OCI-M2 (cell line): ENCODE measurements at regions not wholly inside any gene's neighbourhood (a gene's known extent, or its start where the extent isn't known, plus 50 kb on each side); places are given as distances from the start of the nearest gene placed in this dataset.

Experiments used
- DNase-seq: peaks from one replicate; lab custom pipeline; 2025; ENCODE audit not compliant: unreplicated experiment; lab: John Stamatoyannopoulos, UW

GRCh38 chr7:1372671-1373379 lies 86.4 kb downstream of the MICALL2 start:
- DNase-seq, result no peak

GRCh38 chr7:1377111-1377909 lies 82.0 kb downstream of the MICALL2 start:
- no peak for DNase-seq

GRCh38 chr7:1378610-1379601 lies 80.4 kb downstream of the MICALL2 start:
- DNase-seq, result no peak

- no peak for DNase-seq
These were observed 78.9 kb downstream of the MICALL2 start for GRCh38 chr7:1380231-1380815.

GRCh38 chr7:1380821-1381580 lies 78.3 kb downstream of the MICALL2 start:
- DNase-seq, result no peak

GRCh38 chr7:1382553-1383397 lies 76.5 kb downstream of the MICALL2 start:
- DNase-seq, result no peak

GRCh38 chr7:1383398-1384112 lies 75.7 kb downstream of the MICALL2 start:
- DNase-seq, result no peak

GRCh38 chr7:1384113-1384415 lies 75.2 kb downstream of the MICALL2 start:
- no peak for DNase-seq
